Smooth muscle cell (in vitro differentiated cells): ENCODE measurements at regions not wholly inside any gene's neighbourhood (a gene's known extent, or its start where the extent isn't known, plus 50 kb on each side); places are given as distances from the start of the nearest gene placed in this dataset.

Experiments
- DNase-seq: peaks from one replicate; lab custom pipeline; 2025; ENCODE audit not compliant: unreplicated experiment; lab: John Stamatoyannopoulos, UW
- H2AFZ ChIP-seq: fragments of 200-600 bp; sonication (generic); 2 replicates; pipeline ENCODE4 v1.6.0; 2016; ENCODE audit warnings: antibody characterized with exemption, low read depth, mild to moderate bottlenecking
- H3F3A ChIP-seq: fragments of 200-600 bp; sonication (generic); 2 replicates; pipeline ENCODE4 v1.6.0; 2017; ENCODE audit warnings: antibody characterized with exemption, low read depth
- H3K27ac ChIP-seq: fragments of 200-600 bp; sonication (generic); 2 replicates; pipeline ENCODE4 v1.5.1; 2016; ENCODE audit warnings: low read depth, mild to moderate bottlenecking
- H3K27me3 ChIP-seq: fragments of 200-600 bp; sonication (generic); 2 replicates; pipeline ENCODE4 v1.6.1; 2016; ENCODE audit warnings: low read depth, mild to moderate bottlenecking
- H3K36me3 ChIP-seq: fragments of 200-600 bp; sonication (generic); 2 replicates; pipeline ENCODE4 v1.5.1; 2016; ENCODE audit warnings: low read depth
- H3K4me1 ChIP-seq: fragments of 200-600 bp; sonication (generic); 2 replicates; pipeline ENCODE4 v1.5.1; 2016; ENCODE audit warnings: low read depth
- H3K4me2 ChIP-seq: fragments of 200-600 bp; sonication (generic); 2 replicates; pipeline ENCODE4 v1.6.0; 2016; ENCODE audit warnings: mild to moderate bottlenecking
- H3K4me3 ChIP-seq: fragments of 200-600 bp; sonication (generic); 2 replicates; pipeline ENCODE4 v1.5.1; 2016; ENCODE audit warnings: mild to moderate bottlenecking
- H3K79me2 ChIP-seq: fragments of 200-600 bp; sonication (generic); 2 replicates; pipeline ENCODE4 v1.6.0; 2016; ENCODE audit warnings: low read depth, mild to moderate bottlenecking
- H3K9ac ChIP-seq: fragments of 200-600 bp; sonication (generic); 2 replicates; pipeline ENCODE4 v1.6.0; 2016; ENCODE audit warnings: low read depth
- H3K9me3 ChIP-seq: fragments of 200-600 bp; sonication (generic); replicated peaks from 2 replicates; pipeline ENCODE4 v1.5.1; 2016; ENCODE audit warnings: low read depth
- H4K20me1 ChIP-seq: fragments of 200-600 bp; sonication (generic); 2 replicates; pipeline ENCODE4 v1.6.0; 2016; ENCODE audit warnings: low read depth
- CTCF ChIP-seq: fragments of 200-600 bp; sonication (generic); IDR thresholded peaks from 2 replicates; pipeline ENCODE4 v1.5.1; 2017; ENCODE audit warnings: borderline replicate concordance, mild to moderate bottlenecking, antibody characterized with exemption; ENCODE audit not compliant: insufficient read depth, poor library complexity, severe bottlenecking
- WGBS: methylation state at CpG from one replicate; pipeline ENCODE4 v1.1.7; 2016; ENCODE audit warnings: low lambda C conversion rate; 5-methylcytosine and 5-hydroxymethylcytosine counted together

- Histone ChIP-seq H3K4me2 (no peak overlapping the region), H3K9ac (no peak overlapping the region), H3K9me3 (no peaks in the 10 kb centered on the region), H3K79me2 (no peaks in the 10 kb centered on the region), H3K36me3 (no peaks in the 10 kb centered on the region), H3K4me1 (no peaks in the 10 kb centered on the region), H3F3A (no peaks in the 10 kb centered on the region), H4K20me1 (no peaks in the 10 kb centered on the region), H3K4me3 (no peak overlapping the region), H3K27me3 (no peaks in the 10 kb centered on the region), H2AFZ (no peak overlapping the region), H3K27ac (no peak overlapping the region)
- TF ChIP-seq CTCF, result no peak
- WGBS, result 50% methylated on average over 5 of the region's 5 CpGs
- no peak for DNase-seq
These were observed 557.7 kb downstream of the RAB28 start for GRCh38 chr4:12926189-12927066.

- Histone ChIP-seq H3K9ac (no peak overlapping the region), H3K4me3 (no peak overlapping the region), H3K4me1 (no peaks in the 10 kb centered on the region), H3K36me3 (no peaks in the 10 kb centered on the region), H2AFZ (no peak overlapping the region), H3F3A (no peaks in the 10 kb centered on the region), H3K27ac (no peak overlapping the region), H3K4me2 (no peak overlapping the region), H3K9me3 (no peaks in the 10 kb centered on the region), H3K79me2 (no peaks in the 10 kb centered on the region), H4K20me1 (no peaks in the 10 kb centered on the region), H3K27me3 (no peaks in the 10 kb centered on the region)
- TF ChIP-seq CTCF, result no peak
- DNase-seq, result no peak
- 91% methylated on average over 2 of the region's 2 CpGs for WGBS
These were observed 559.3 kb downstream of the RAB28 start for GRCh38 chr4:12924728-12925320.

- no peak overlapping the region for H2AFZ ChIP-seq
- no peaks in the 10 kb centered on the region for H3K27me3 ChIP-seq
- H3F3A ChIP-seq, result no peaks in the 10 kb centered on the region
- no peak for TF ChIP-seq CTCF
- H3K9me3 ChIP-seq, result no peaks in the 10 kb centered on the region
- no peak overlapping the region for H3K4me2 ChIP-seq
- no peaks in the 10 kb centered on the region for H3K36me3 ChIP-seq
- H3K9ac ChIP-seq, result no peak overlapping the region
- H3K79me2 ChIP-seq, result no peaks in the 10 kb centered on the region
- H3K4me1 ChIP-seq, result no peaks in the 10 kb centered on the region
- no peak overlapping the region for H3K4me3 ChIP-seq
- no peaks in the 10 kb centered on the region for H4K20me1 ChIP-seq
- no peak for DNase-seq
- no peak overlapping the region for H3K27ac ChIP-seq
- WGBS, result 86% methylated on average over 4 of the region's 4 CpGs
These were observed 559.9 kb downstream of the RAB28 start for GRCh38 chr4:12924253-12924652.
